ENCODE measurements at regions not wholly inside any gene's neighbourhood (a gene's known extent, or its start where the extent isn't known, plus 50 kb on each side); places are given as distances from the start of the nearest gene placed in this dataset.
A peak's percentile ranks its signal among the peaks of the same experiment; 100 is the strongest.

GRCh38 chr4:13316354-13316753 is 167.8 kb downstream of the RAB28 start:
- no peak for DNase-seq (ENCODE audit: low read depth in 2 of 2)
- no peak for TF ChIP-seq CTCF (IDR thresholded peaks at IDR 0.05; ENCODE audit: low read depth, low read length)
- H3K4me3 ChIP-seq (replicated peaks in 1 of 2; ENCODE audit: low read depth in 2 of 2, low read length in 2 of 2) = no peak overlapping the region

GRCh38 chr4:13313856-13314255 is 170.3 kb downstream of the RAB28 start:
- no peak for DNase-seq (ENCODE audit: low read depth in 2 of 2)
- no peak overlapping the region for H3K4me3 ChIP-seq (replicated peaks in 1 of 2; ENCODE audit: low read depth in 2 of 2, low read length in 2 of 2)
- no peak for TF ChIP-seq CTCF (IDR thresholded peaks at IDR 0.05; ENCODE audit: low read depth, low read length)

- no peak for DNase-seq (ENCODE audit: low read depth in 2 of 2)
- TF ChIP-seq CTCF (IDR thresholded peaks at IDR 0.05; ENCODE audit: low read depth, low read length) = no peak
- no peak overlapping the region for H3K4me3 ChIP-seq (replicated peaks in 1 of 2; ENCODE audit: low read depth in 2 of 2, low read length in 2 of 2)
Measured at GRCh38 chr4:13312264-13312663, 171.9 kb downstream of the RAB28 start.

- no peak for TF ChIP-seq CTCF (IDR thresholded peaks at IDR 0.05; ENCODE audit: low read depth, low read length)
- peak in 1 of 2 donors; percentile 14 for DNase-seq (ENCODE audit: low read depth in 2 of 2)
- H3K4me3 ChIP-seq (replicated peaks in 1 of 2; ENCODE audit: low read depth in 2 of 2, low read length in 2 of 2) = no peak overlapping the region
Measured at GRCh38 chr4:13309751-13310150, 174.4 kb downstream of the RAB28 start.

- no peak overlapping the region for H3K4me3 ChIP-seq (replicated peaks in 1 of 2; ENCODE audit: low read depth in 2 of 2, low read length in 2 of 2)
- DNase-seq (ENCODE audit: low read depth in 2 of 2) = no peak
- TF ChIP-seq CTCF (IDR thresholded peaks at IDR 0.05; ENCODE audit: low read depth, low read length) = no peak
Measured at GRCh38 chr4:13306356-13306755, 177.8 kb downstream of the RAB28 start.

GRCh38 chr4:13302876-13303275 is 181.3 kb downstream of the RAB28 start:
- TF ChIP-seq CTCF (IDR thresholded peaks at IDR 0.05; ENCODE audit: low read depth, low read length) = no peak
- DNase-seq (ENCODE audit: low read depth in 2 of 2) = peak in 1 of 2 donors; percentile 15
- no peak overlapping the region for H3K4me3 ChIP-seq (replicated peaks in 1 of 2; ENCODE audit: low read depth in 2 of 2, low read length in 2 of 2)

- DNase-seq (ENCODE audit: low read depth in 2 of 2) = no peak
- no peak for TF ChIP-seq CTCF (IDR thresholded peaks at IDR 0.05; ENCODE audit: low read depth, low read length)
- no peak overlapping the region for H3K4me3 ChIP-seq (replicated peaks in 1 of 2; ENCODE audit: low read depth in 2 of 2, low read length in 2 of 2)
Measured at GRCh38 chr4:13299343-13299742, 184.8 kb downstream of the RAB28 start.

Measured in cardiac fibroblast (primary cell).